Keratinocyte (primary cell): ENCODE measurements at regions not wholly inside any gene's neighbourhood (a gene's known extent, or its start where the extent isn't known, plus 50 kb on each side); places are given as distances from the start of the nearest gene placed in this dataset.
"Not testable (repeated sequence)": the region's sequence is repeated elsewhere in the genome, so short reads cannot be mapped to it uniquely, and the experiment has no call there.

Source experiments
- DNase-seq: peaks from one replicate; pipeline ENCODE4 v3.0.0-alpha.2; 2011; ENCODE audit warnings: low read depth, missing footprints, low spot score
- FAIRE-seq: peaks from 2 replicates; lab custom pipeline; 2011; peaks lifted over from hg19 to GRCh38; lab: Jason Lieb, UNC
- H2AFZ ChIP-seq: 2 replicates; pipeline ENCODE4 v1.6.0; 2012; ENCODE audit warnings: low read length, control low read depth, inconsistent platforms; ENCODE audit not compliant: control insufficient read depth
- H3K27ac ChIP-seq: 2 replicates; pipeline ENCODE4 v1.5.1; 2011; ENCODE audit warnings: low read length; ENCODE audit not compliant: control insufficient read depth, insufficient read depth
- H3K27me3 ChIP-seq: 3 replicates; pipeline ENCODE4 v1.6.0; 2011; ENCODE audit warnings: low read length; ENCODE audit not compliant: control insufficient read depth, insufficient read depth; ENCODE audit errors: extremely low read depth
- H3K36me3 ChIP-seq, 2 experiments: 2 replicates in 1 of 2; 3 replicates in 1 of 2; pipeline ENCODE4 v1.5.1; 2011; ENCODE audit warnings: low read length in 2 of 2, mild to moderate bottlenecking in 1 of 2; ENCODE audit not compliant: control insufficient read depth in 2 of 2, insufficient read depth in 2 of 2; ENCODE audit errors: extremely low read depth in 1 of 2
- H3K4me1 ChIP-seq: 3 replicates; pipeline ENCODE4 v1.5.1; 2011; ENCODE audit warnings: low read length; ENCODE audit not compliant: control insufficient read depth, insufficient read depth; ENCODE audit errors: extremely low read depth
- H3K4me2 ChIP-seq: 3 replicates; pipeline ENCODE4 v1.6.0; 2011; ENCODE audit warnings: low read depth, low read length; ENCODE audit not compliant: control insufficient read depth, insufficient read depth; ENCODE audit errors: extremely low read depth
- H3K4me3 ChIP-seq, 3 experiments: fragments of 200-600 bp in 1 of 3; sonication (generic) in 1 of 3; 2 replicates in 2 of 3; 3 replicates in 1 of 3; pipeline ENCODE4 v1.5.1; 2011 to 2016; ENCODE audit warnings: low read length in 3 of 3, mild to moderate bottlenecking in 3 of 3, control low read depth in 2 of 3, inconsistent platforms in 1 of 3, low read depth in 1 of 3, mixed read lengths in 1 of 3, mixed run types in 1 of 3, moderate library complexity in 1 of 3; ENCODE audit not compliant: control insufficient read depth in 2 of 3, insufficient read depth in 2 of 3; ENCODE audit errors: extremely low read depth in 1 of 3
- H3K79me2 ChIP-seq: 2 replicates; pipeline ENCODE4 v1.6.0; 2012; ENCODE audit warnings: low read length; ENCODE audit not compliant: control insufficient read depth, insufficient read depth
- H3K9ac ChIP-seq: 3 replicates; pipeline ENCODE4 v1.6.0; 2011; ENCODE audit warnings: low read length; ENCODE audit not compliant: control insufficient read depth, insufficient read depth; ENCODE audit errors: extremely low read depth
- H3K9me1 ChIP-seq: 3 replicates; pipeline ENCODE4 v1.6.0; 2011; ENCODE audit warnings: low read length; ENCODE audit not compliant: control insufficient read depth, insufficient read depth; ENCODE audit errors: extremely low read depth
- H3K9me3 ChIP-seq: 2 replicates; pipeline ENCODE4 v1.5.1; 2012; ENCODE audit warnings: low read depth, low read length; ENCODE audit not compliant: control insufficient read depth
- H4K20me1 ChIP-seq: 3 replicates; pipeline ENCODE4 v1.6.0; 2011; ENCODE audit warnings: low read length; ENCODE audit not compliant: control insufficient read depth, insufficient read depth; ENCODE audit errors: extremely low read depth
- EZH2 ChIP-seq: IDR thresholded peaks from one replicate; pipeline ENCODE4 v1.6.1; 2012; ENCODE audit warnings: inconsistent platforms, mild to moderate bottlenecking, low read length, moderate library complexity
- dilution Hi-C: fragments of 300-500 bp; cut with MboI; formaldehyde crosslinking; loops from one replicate; pipeline ENCODE4 v1.7.0; 2020; ENCODE audit warnings: low sequenced_read_pairs; ENCODE audit not compliant: extremely low pct_ligation_motif_present
- TF ChIP-seq, protein P1 (sequence below), 3 experiments: IDR thresholded peaks in 1 of 3; conservative IDR thresholded peaks in 1 of 3; optimal IDR thresholded peaks in 1 of 3; 2 replicates in 2 of 3; 3 replicates in 1 of 3; pipeline versions ENCODE3 to v1.5.1; 2011; ENCODE audit warnings: low read length in 3 of 3, mild to moderate bottlenecking in 3 of 3, moderate library complexity in 2 of 3, control low read depth in 1 of 3, inconsistent platforms in 1 of 3; ENCODE audit not compliant: insufficient read depth in 2 of 3; ENCODE audit errors: extremely low read depth in 1 of 3

GRCh38 chr4:151524610-151525009 lies 115.6 kb downstream of the FHIP1A start:
- H2AFZ ChIP-seq: no peak overlapping the region
- DNase-seq (peak; percentile 50), FAIRE-seq (peak; percentile 99)
- dilution Hi-C loops: no loop called here
- H3K4me1 ChIP-seq: peaks cover 18% of the 10 kb centered on the region
- H4K20me1 ChIP-seq: no peaks in the 10 kb centered on the region
- peaks cover 1% of the 10 kb centered on the region for H3K79me2 ChIP-seq
- TF ChIP-seq, protein P1, sequence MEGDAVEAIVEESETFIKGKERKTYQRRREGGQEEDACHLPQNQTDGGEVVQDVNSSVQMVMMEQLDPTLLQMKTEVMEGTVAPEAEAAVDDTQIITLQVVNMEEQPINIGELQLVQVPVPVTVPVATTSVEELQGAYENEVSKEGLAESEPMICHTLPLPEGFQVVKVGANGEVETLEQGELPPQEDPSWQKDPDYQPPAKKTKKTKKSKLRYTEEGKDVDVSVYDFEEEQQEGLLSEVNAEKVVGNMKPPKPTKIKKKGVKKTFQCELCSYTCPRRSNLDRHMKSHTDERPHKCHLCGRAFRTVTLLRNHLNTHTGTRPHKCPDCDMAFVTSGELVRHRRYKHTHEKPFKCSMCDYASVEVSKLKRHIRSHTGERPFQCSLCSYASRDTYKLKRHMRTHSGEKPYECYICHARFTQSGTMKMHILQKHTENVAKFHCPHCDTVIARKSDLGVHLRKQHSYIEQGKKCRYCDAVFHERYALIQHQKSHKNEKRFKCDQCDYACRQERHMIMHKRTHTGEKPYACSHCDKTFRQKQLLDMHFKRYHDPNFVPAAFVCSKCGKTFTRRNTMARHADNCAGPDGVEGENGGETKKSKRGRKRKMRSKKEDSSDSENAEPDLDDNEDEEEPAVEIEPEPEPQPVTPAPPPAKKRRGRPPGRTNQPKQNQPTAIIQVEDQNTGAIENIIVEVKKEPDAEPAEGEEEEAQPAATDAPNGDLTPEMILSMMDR (optimal IDR thresholded peaks at IDR 0.05 in 1 of 3, IDR thresholded peaks at IDR 0.05 in 1 of 3, conservative IDR thresholded peaks at IDR 0.05 in 1 of 3; ENCODE audit: extremely low read depth in 1 of 3, insufficient read depth in 2 of 3, low read length in 3 of 3): no peak
- no peak for TF ChIP-seq EZH2
- H3K9me3 ChIP-seq: no peaks in the 10 kb centered on the region
- H3K4me2 ChIP-seq: peak overlapping the region; percentile 53
- H3K27ac ChIP-seq: peak overlapping the region; percentile 45
- H3K36me3 ChIP-seq: no peaks in the 10 kb centered on the region
- H3K27me3 ChIP-seq: no peaks in the 10 kb centered on the region
- peak overlapping the region in 1 of 3 experiments; percentile 3 for H3K4me3 ChIP-seq
- H3K9ac ChIP-seq: no peak overlapping the region
- no peaks in the 10 kb centered on the region for H3K9me1 ChIP-seq

- H3K4me3 ChIP-seq, FAIRE-seq, H3K36me3 ChIP-seq, H3K9me1 ChIP-seq, H3K79me2 ChIP-seq, H3K4me2 ChIP-seq, H3K27ac ChIP-seq, DNase-seq, H3K27me3 ChIP-seq, H4K20me1 ChIP-seq, H3K9ac ChIP-seq, H2AFZ ChIP-seq, dilution Hi-C loops, H3K9me3 ChIP-seq: not testable (repeated sequence)
- H3K4me1 ChIP-seq: peaks cover 29% of the 10 kb centered on the region
Measured at GRCh38 chr4:151526489-151526888, 117.5 kb downstream of the FHIP1A start.

DNA sequence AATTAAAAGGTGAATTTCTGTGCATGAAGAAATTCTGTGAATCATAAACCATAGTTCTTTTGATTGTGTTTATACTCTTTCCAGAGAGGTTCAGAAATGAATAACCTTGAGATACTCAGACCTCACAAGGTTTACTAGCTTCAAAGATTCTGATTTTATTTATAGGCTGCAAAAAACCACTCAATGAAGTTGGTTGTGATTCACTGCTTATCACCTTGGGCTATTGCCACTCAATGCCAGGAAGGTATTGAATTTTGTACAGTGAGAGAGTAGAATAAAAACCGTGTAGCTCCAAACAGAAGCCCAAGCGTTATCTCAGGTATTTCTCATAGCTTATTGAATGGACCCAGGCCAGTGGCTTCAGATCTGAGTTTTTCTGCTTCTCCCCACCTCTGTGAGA lies 118.7 kb downstream of the FHIP1A start:
- no peak overlapping the region for H3K9ac ChIP-seq
- no peak for TF ChIP-seq EZH2
- TF ChIP-seq, protein P1 (optimal IDR thresholded peaks at IDR 0.05 in 1 of 3, IDR thresholded peaks at IDR 0.05 in 1 of 3, conservative IDR thresholded peaks at IDR 0.05 in 1 of 3; ENCODE audit: extremely low read depth in 1 of 3, insufficient read depth in 2 of 3, low read length in 3 of 3): no peak
- peaks cover 0 to 1% of the 10 kb centered on the region in 2 experiments for H3K36me3 ChIP-seq
- H3K27me3 ChIP-seq: no peaks in the 10 kb centered on the region
- H3K79me2 ChIP-seq: peaks cover 1% of the 10 kb centered on the region
- dilution Hi-C loops: no loop called here
- no peak overlapping the region for H3K4me3 ChIP-seq
- H3K4me1 ChIP-seq: peaks cover 29% of the 10 kb centered on the region
- FAIRE-seq: no peak
- no peaks in the 10 kb centered on the region for H3K9me1 ChIP-seq
- H3K27ac ChIP-seq: no peak overlapping the region
- H3K4me2 ChIP-seq: no peak overlapping the region
- no peak for DNase-seq
- no peak overlapping the region for H2AFZ ChIP-seq
- no peaks in the 10 kb centered on the region for H3K9me3 ChIP-seq
- H4K20me1 ChIP-seq: no peaks in the 10 kb centered on the region
